Testis (tissue), 2 donors: ENCODE measurements at regions not wholly inside any gene's neighbourhood (a gene's known extent, or its start where the extent isn't known, plus 50 kb on each side); places are given as distances from the start of the nearest gene placed in this dataset.

ENCODE experiments used
- POLR2A ChIP-seq: fragments of 450-650 bp; IDR thresholded peaks from one replicate; pipeline ENCODE4 v1.6.1; 2017; ENCODE audit warnings: antibody characterized with exemption, mild to moderate bottlenecking, moderate library complexity
- TF ChIP-seq, protein P1 (sequence below), 3 experiments: fragments of 450-650 bp in 2 of 3; fragments of 200-600 bp in 1 of 3; sonication (generic) in 1 of 3; IDR thresholded peaks; one replicate each; pipeline ENCODE4 v1.5.1; 2016 to 2019; ENCODE audit warnings: antibody characterized with exemption in 3 of 3, mild to moderate bottlenecking in 2 of 3, moderate library complexity in 1 of 3

DNA sequence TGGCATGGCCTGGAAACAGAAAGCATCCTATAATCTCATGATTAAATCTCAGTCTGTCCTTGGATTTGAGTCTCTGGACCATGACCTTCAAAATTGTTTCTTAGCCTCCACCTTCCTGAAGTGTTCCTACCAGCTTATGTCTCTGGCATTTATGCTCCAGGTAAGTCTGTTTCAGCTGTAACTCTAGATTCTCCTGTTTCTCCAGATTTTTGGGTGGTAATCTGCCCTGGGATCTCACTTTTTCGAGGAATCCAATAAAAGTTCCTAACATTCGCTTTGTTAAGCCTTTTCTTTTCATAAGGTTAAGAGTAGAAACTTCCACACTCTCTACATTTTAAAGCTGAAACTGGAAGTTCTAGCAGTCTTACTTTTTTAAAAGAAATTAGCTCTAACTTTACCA is 318.5 kb downstream of the C6orf118 start:
- TF ChIP-seq, protein P1, sequence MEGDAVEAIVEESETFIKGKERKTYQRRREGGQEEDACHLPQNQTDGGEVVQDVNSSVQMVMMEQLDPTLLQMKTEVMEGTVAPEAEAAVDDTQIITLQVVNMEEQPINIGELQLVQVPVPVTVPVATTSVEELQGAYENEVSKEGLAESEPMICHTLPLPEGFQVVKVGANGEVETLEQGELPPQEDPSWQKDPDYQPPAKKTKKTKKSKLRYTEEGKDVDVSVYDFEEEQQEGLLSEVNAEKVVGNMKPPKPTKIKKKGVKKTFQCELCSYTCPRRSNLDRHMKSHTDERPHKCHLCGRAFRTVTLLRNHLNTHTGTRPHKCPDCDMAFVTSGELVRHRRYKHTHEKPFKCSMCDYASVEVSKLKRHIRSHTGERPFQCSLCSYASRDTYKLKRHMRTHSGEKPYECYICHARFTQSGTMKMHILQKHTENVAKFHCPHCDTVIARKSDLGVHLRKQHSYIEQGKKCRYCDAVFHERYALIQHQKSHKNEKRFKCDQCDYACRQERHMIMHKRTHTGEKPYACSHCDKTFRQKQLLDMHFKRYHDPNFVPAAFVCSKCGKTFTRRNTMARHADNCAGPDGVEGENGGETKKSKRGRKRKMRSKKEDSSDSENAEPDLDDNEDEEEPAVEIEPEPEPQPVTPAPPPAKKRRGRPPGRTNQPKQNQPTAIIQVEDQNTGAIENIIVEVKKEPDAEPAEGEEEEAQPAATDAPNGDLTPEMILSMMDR (IDR thresholded peaks at IDR 0.05): no peak
- TF ChIP-seq POLR2A: no peak
